NCI-H345 (cell line): ENCODE measurements at regions not wholly inside any gene's neighbourhood (a gene's known extent, or its start where the extent isn't known, plus 50 kb on each side); places are given as distances from the start of the nearest gene placed in this dataset.

Source experiments
- DNase-seq: peaks from one replicate; lab custom pipeline; 2025; lab: John Stamatoyannopoulos, UW

- DNase-seq, result no peak
These were observed 242.3 kb upstream of the GPRIN3 start for GRCh38 chr4:89549907-89550306.

- no peak for DNase-seq
These were observed 237.7 kb upstream of the GPRIN3 start for GRCh38 chr4:89545315-89545714.

DNA sequence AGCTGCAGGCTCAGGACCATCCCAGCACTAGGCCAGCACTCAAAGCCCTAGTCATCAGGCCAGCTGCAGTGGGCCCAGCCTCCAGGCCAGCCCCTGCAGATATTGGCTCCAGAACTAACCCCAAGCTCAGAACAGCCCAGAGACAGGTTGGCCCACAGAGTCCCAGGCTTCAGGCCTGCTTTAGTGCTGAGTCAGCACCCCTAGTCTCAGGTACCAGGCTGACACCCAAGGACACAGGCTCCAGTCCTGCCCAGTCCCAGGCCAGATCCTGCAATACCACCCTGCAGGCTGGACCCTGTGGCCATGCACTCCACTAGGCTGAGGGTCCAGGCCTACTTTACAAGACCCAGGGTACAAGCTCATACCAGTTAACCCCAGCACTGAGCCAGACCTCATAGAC lies 234.4 kb upstream of the GPRIN3 start:
- no peak for DNase-seq

GRCh38 chr4:89539797-89540711 lies 232.5 kb upstream of the GPRIN3 start:
- no peak for DNase-seq

DNA sequence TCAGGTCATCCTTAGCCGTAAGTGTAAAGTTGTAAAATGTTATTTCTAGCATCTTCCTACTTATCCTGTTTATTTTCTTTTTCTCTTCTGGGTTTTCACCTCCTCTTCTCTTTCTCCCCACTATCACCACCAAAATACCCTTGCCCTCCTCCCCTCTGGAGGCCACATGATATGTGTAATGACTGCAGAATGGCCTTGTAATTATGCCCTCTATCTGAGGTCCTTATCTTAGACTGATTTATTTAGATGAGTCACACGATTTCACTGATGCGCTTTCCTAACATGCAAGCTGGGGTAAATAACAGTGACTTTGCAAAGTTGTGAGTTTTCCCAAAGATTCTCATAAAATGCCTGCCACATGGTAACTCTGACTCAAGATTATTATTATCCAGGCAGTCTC lies 231.8 kb upstream of the GPRIN3 start:
- DNase-seq, result no peak

- DNase-seq, result no peak
These were observed 231.3 kb upstream of the GPRIN3 start for GRCh38 chr4:89538886-89539285.

DNA sequence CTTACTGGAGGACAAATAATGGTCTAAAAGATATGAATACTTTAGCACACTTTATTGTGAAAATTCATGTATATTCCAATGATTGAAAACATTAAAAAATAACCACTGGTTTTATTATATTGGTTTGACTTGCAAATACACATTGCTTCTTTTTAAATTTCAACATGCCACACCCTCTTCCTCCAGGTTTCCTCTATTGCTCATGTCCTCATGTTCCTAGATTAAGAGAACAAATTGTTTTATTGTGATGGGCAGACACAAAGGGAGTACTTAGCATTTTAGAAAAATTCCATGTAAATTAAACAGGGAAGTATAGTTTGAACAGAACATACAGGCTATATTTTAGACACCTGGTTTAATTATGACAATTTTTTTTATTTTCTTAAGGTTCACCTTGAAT lies 230.6 kb upstream of the GPRIN3 start:
- DNase-seq, result no peak

DNA sequence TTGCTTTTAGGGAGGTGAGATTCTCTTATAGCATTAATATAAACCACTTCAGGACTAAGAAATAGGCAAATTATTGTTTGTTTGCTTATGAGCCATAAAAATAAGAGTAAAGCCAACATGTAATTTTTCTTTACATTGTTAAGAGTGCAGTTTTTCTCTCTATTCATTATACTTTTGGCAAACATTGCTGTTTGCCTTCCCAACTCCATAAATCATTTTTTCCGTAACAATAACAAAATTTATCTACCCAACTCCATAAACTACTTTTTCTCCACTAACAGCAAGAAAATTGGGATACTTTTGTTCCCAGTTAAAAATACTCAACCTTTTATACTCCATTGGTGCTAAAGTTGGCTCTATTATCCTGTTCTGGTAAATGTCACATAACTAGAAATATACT lies 229.7 kb upstream of the GPRIN3 start:
- no peak for DNase-seq

- no peak for DNase-seq
These were observed 227.7 kb upstream of the GPRIN3 start for GRCh38 chr4:89535251-89535650.

DNA sequence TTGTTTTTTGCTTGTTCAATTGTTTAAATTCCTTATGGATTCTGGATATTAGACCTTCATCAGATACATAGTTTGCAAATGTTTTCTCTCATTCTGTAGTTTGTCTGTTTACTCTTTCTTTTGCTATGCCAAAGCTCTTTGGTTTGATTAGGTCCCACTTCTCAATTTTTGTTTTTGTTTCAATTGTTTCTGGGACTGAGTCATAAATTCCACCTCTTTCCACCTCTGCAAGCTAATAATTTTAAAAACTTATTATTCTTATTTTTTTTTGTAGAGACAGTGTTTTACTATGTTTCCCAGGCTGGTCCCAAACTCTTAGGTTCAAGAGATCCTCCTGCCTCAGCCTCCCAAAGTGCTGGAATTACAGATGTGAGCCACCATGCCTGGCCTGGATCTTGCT lies 226.8 kb upstream of the GPRIN3 start:
- no peak for DNase-seq

GRCh38 chr4:89531932-89532640 lies 224.5 kb upstream of the GPRIN3 start:
- no peak for DNase-seq

- DNase-seq, result no peak
These were observed 221.0 kb upstream of the GPRIN3 start for GRCh38 chr4:89528526-89529133.

- DNase-seq, result no peak
These were observed 214.2 kb upstream of the GPRIN3 start for GRCh38 chr4:89521826-89522225.

- no peak for DNase-seq
These were observed 212.2 kb upstream of the GPRIN3 start for GRCh38 chr4:89519771-89520320.

DNA sequence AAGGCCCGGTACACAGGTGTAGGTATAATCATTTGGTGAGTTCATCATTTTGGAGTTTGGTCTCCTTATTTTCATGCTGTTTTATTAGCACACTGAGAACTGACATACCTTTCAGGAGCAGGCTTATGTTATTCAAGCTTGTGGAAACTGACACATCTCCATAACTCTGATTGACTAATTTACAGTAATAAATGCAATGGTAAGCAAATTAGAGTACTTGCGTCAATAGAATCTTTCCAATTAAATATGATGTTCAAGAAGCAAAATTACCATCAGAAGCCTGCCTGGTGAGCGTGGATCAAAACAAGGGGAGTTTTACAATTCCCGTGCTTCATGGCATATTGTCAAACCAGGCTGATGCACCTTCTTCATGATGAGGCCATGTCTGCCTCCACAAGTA lies 210.7 kb upstream of the GPRIN3 start:
- no peak for DNase-seq

DNA sequence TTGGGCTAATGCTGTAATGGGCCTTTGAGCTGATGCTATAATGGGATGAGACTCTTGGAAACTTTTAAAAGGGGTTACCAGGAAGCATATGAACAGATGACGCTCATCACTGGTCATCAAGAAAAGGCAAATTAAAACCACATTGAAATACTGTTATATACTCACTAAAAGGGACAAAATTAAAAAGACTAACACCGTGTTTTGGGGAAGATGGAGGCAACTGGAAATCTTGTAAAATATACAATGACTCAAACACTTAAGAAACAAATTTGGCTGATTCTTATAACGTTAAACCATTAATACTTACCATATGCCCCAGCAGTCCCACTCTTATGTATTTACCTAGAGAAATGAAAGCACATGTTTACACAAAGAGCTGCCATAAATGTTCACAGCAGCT lies 207.2 kb upstream of the GPRIN3 start:
- no peak for DNase-seq

DNA sequence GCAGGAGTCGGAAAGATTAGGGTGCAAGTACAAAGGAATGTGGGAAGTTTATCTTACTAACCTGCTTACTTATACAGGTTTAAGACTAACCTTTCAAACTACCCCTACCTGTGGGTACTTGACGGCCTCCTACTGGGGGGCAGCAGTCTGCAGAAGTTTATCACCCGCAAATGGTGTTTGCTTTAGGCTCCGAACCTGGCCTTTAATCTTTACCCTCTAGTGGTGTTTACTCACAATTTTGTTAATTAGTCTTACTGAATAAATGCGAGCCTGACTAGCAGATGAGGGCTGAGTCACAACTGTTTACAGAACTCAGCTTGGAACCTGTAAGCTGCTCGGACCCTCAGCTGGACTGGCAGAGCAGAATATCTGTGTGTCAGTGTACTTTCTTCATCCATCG lies 204.2 kb upstream of the GPRIN3 start:
- DNase-seq, result no peak

GRCh38 chr4:89509708-89510281 lies 202.2 kb upstream of the GPRIN3 start:
- no peak for DNase-seq

- no peak for DNase-seq
These were observed 199.4 kb upstream of the GPRIN3 start for GRCh38 chr4:89506866-89507491.

DNA sequence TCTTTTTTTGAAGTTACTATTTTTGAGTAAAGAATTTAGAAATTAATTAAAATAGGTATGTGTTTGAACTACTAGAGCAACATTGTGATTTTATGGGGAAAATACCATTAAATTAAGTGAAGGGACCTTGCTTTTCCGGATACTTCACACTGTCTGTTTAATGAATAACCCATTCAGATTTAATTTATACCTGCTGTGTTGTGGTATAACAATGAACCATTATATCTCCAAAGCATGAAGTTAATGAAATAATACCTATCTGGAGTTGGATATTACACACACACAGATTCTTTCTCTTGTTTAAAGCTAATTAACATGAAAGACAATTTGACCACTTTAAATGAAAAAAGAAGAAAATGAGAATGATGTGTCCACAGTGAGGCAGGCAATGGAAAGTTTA lies 195.0 kb upstream of the GPRIN3 start:
- DNase-seq, result no peak

DNA sequence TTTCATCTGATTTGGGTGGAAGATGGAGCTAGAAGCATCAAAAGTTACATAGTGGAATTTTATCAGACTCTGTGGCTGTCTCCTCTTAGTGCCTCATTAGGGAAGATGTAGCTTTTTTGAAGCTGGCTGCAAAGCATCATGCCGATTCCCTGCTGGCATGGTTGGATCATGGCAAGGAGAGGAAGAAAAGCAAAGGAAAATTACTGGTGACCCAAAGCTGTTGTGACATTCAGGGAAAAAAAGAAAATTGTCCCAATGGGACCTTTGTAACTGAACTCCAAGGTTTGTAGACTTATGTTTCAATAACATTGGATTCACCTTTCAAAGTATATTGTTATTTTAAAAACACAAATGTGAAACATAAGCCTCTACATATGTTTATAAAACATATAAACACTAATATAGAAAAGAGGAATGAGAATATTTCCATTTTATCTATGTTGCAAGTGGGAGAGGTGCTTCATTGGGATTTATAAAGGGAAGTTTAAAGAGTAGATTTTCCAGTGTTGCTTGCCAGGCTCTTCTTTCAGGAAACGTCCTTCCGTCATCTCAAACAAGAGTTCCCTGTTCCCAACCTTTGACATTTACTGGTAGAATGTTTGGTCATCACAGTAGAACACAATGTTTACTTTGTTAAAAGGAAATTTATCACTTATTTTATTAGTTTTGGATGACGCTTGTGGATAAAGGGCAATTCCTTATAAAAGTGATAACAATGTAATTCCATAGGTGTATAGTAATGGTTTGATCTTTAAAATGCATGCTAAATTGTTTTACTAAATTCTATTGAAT lies 190.1 kb upstream of the GPRIN3 start:
- no peak for DNase-seq
